GM12874 (cell line): ENCODE measurements at regions not wholly inside any gene's neighbourhood (a gene's known extent, or its start where the extent isn't known, plus 50 kb on each side); places are given as distances from the start of the nearest gene placed in this dataset.

Experiments used
- TF ChIP-seq, protein P1 (sequence below): IDR thresholded peaks from 2 replicates; pipeline ENCODE4 v1.5.1; 2011; ENCODE audit warnings: low read depth, mild to moderate bottlenecking, control low read depth, low read length, moderate library complexity; ENCODE audit not compliant: insufficient read depth

- TF ChIP-seq, protein P1, sequence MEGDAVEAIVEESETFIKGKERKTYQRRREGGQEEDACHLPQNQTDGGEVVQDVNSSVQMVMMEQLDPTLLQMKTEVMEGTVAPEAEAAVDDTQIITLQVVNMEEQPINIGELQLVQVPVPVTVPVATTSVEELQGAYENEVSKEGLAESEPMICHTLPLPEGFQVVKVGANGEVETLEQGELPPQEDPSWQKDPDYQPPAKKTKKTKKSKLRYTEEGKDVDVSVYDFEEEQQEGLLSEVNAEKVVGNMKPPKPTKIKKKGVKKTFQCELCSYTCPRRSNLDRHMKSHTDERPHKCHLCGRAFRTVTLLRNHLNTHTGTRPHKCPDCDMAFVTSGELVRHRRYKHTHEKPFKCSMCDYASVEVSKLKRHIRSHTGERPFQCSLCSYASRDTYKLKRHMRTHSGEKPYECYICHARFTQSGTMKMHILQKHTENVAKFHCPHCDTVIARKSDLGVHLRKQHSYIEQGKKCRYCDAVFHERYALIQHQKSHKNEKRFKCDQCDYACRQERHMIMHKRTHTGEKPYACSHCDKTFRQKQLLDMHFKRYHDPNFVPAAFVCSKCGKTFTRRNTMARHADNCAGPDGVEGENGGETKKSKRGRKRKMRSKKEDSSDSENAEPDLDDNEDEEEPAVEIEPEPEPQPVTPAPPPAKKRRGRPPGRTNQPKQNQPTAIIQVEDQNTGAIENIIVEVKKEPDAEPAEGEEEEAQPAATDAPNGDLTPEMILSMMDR, result no peak
Measured at GRCh38 chr3:69651765-69652164, 87.5 kb upstream of the MITF start.

DNA sequence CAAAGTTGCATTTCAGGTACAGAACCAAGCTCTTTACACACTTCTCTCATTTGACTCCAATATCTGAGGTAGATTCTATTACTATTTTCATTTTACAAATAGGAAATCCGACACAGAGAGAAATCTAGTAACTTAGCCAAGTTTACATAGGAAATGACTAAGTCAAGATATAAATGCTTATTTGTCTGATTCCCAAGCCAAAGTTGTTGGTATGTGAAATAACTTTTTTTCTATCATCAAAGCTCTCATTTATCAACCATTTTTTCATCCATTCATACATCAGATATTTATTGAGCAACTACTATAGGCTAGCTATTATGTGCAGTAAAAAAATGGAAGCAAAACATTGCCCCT lies 89.2 kb upstream of the MITF start:
- TF ChIP-seq, protein P1, result no peak

DNA sequence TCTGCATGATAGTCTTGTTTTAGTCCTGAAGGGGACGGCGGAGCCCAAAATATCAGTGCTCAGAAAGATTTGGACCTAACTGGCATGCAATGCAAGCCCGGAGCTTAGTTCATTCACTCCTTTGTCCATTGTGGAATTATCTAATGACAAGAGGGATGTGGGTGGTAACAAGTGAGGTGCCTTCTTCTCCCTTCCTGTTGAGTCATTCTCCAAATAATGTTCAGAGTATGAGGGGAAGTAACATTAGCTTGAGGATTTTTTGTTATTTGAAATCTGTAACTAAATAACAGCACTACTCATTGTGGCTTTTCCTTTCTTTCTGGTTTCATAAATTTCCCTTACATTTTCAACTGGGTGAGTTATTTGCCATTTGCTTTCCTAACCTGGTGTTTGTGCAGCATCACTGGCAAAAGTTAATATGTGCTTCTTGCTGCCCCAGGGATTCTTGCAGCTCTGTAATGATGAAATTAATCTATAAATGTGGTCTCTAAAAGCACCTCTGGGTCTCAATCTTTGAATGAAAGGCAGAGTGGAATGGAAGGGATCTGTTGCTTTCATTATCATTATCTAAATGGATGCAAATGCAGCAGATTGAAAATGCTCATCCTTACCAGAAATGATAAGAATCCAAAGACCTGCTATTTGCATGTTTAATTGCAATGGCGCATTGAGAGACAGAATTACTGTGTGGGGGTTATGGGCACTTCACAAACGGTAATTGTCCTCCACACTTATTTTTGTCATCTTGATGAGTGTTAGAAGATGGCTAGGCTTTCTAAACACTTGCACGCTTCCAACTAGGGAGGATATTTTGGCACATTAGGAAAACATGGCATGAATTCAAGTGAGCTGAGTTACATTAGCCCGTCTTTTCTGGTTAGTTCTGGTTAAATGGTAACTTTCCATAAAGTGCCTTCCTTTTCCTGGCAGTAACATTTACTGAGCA lies 89.9 kb upstream of the MITF start:
- TF ChIP-seq, protein P1, result no peak

GRCh38 chr3:69648126-69648525 lies 91.1 kb upstream of the MITF start:
- TF ChIP-seq, protein P1, result no peak

- TF ChIP-seq, protein P1, result no peak
Measured at GRCh38 chr3:69647511-69648110, 91.7 kb upstream of the MITF start.

DNA sequence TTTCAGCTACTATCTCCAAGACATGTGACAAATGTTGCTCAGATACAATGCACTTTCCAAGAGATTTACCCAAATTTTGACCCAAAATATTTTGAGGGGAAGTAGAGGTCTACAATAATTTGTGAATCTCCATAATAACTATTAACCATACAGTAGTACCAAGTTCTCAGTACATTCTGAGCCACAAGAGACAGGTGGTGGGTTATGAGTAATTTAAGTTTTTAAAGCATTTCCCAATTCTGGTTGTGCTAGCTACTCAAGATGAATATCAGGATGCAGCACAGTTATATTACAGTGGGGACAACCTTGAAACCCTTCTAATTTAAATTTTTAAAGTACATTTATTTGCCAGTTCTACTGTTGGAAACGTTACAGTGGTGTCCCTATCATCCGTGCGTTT lies 92.2 kb upstream of the MITF start:
- TF ChIP-seq, protein P1, result no peak

DNA sequence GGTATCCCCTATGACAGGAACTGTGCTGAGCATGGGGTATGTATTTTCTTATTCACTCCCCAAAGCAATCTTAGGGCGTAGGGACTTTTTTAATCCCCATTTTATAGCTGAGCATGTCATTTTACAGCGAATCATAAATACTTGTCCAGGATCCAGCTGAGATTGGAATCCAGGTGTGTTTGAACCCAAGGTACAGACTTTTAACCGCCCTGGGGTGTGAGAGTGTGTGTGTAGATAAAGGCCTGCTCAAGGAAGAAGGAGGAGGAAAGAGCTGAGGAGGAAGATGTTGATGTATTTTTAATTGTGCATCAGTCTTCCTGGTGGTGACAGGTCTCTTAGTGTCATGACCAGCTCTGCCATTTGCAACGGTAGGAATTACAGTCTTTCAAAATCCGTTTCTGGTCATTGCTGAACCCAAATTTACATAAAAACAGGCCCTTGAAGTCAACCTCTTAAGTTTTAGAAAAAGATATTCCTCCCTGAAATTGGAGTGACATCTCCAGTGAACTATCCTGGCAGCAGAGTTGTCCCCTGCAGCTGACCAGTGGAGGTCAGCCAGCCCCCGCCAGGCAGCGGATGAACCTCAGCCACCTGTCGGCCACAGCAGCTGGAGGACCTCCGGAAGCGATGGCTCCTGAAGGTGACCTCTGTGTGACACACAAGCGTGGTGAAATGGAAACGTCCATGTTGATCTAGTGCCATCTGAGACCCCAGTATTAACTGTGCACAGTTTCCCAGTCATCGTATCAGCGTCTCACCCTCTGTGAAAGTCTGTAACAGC lies 92.8 kb upstream of the MITF start:
- TF ChIP-seq, protein P1, result no peak
